GM19328 (cell line): ENCODE measurements at regions not wholly inside any gene's neighbourhood (a gene's known extent, or its start where the extent isn't known, plus 50 kb on each side); places are given as distances from the start of the nearest gene placed in this dataset.

Source experiments
- ATAC-seq: cut with Tn5 transposase; IDR thresholded peaks from one replicate; pipeline ENCODE4 v1.9.1; 2021; ENCODE audit warnings: mild to moderate bottlenecking, moderate library complexity; ENCODE audit not compliant: unreplicated experiment

- no peak for ATAC-seq
Measured at GRCh38 chr2:555164-555922, 121.9 kb downstream of the TMEM18 start.

- no peak for ATAC-seq
Measured at GRCh38 chr2:554444-554843, 122.8 kb downstream of the TMEM18 start.

GRCh38 chr2:552906-553305 is 124.3 kb downstream of the TMEM18 start:
- no peak for ATAC-seq

GRCh38 chr2:551621-552020 is 125.6 kb downstream of the TMEM18 start:
- no peak for ATAC-seq

- no peak for ATAC-seq
Measured at GRCh38 chr2:550860-551567, 126.2 kb downstream of the TMEM18 start.

- ATAC-seq: no peak
Measured at GRCh38 chr2:545711-546650, 131.2 kb downstream of the TMEM18 start.

- no peak for ATAC-seq
Measured at GRCh38 chr2:545228-545627, 132.0 kb downstream of the TMEM18 start.

- ATAC-seq: no peak
Measured at GRCh38 chr2:538646-539045, 138.6 kb downstream of the TMEM18 start.

- no peak for ATAC-seq
Measured at GRCh38 chr2:535222-535621, 142.0 kb downstream of the TMEM18 start.

GRCh38 chr2:529852-530251 is 147.4 kb downstream of the TMEM18 start:
- ATAC-seq: no peak

- ATAC-seq: no peak
Measured at GRCh38 chr2:529424-529823, 147.8 kb downstream of the TMEM18 start.

- ATAC-seq: no peak
Measured at GRCh38 chr2:527581-527980, 149.6 kb downstream of the TMEM18 start.

- no peak for ATAC-seq
Measured at GRCh38 chr2:526918-527317, 150.3 kb downstream of the TMEM18 start.

- ATAC-seq: no peak
Measured at GRCh38 chr2:525611-526010, 151.6 kb downstream of the TMEM18 start.

GRCh38 chr2:525021-525420 is 152.2 kb downstream of the TMEM18 start:
- ATAC-seq: no peak

GRCh38 chr2:524442-524841 is 152.8 kb downstream of the TMEM18 start:
- ATAC-seq: no peak

- no peak for ATAC-seq
Measured at GRCh38 chr2:523698-524270, 153.4 kb downstream of the TMEM18 start.

- no peak for ATAC-seq
Measured at GRCh38 chr2:522776-523175, 154.4 kb downstream of the TMEM18 start.

- ATAC-seq: no peak
Measured at GRCh38 chr2:521853-522530, 155.2 kb downstream of the TMEM18 start.

- ATAC-seq: no peak
Measured at GRCh38 chr2:520663-521340, 156.4 kb downstream of the TMEM18 start.
